HCT116 (cell line): ENCODE measurements at regions not wholly inside any gene's neighbourhood (a gene's known extent, or its start where the extent isn't known, plus 50 kb on each side); places are given as distances from the start of the nearest gene placed in this dataset.

Experiments
- ATAC-seq: fragments of 200-7000 bp; cut with Tn5 transposase; 2 replicates; pipeline ENCODE4 v1.9.1; 2020; ENCODE audit warnings: mild to moderate bottlenecking, moderate library complexity
- BruUV-seq: library from RNA; stranded (reverse); fragments of 400-500 nt; replicated peaks from 2 replicates; lab custom pipeline; 2021; lab: Mats Ljungman, UMichigan
- CTCF ChIA-PET: fragments of 300-600 bp; sonication (Branson Sonifier 250); formaldehyde crosslinking; loops from one replicate; lab custom pipeline; 2021; ENCODE audit warnings: antibody characterized with exemption; lab: Charles Lee
- POLR2A ChIA-PET: fragments of 300-600, 350-600 bp; sonication (Branson Sonifier 250); formaldehyde crosslinking; loops from one replicate; lab custom pipeline; 2021; ENCODE audit warnings: antibody characterized with exemption; lab: Charles Lee
- RAD21 ChIA-PET, 2 experiments: fragments of 300-600 bp; sonication (Branson Sonifier 250); formaldehyde crosslinking; loops; one replicate each; lab custom pipeline; 2023; ENCODE audit warnings: low total read pairs in 2 of 2; ENCODE audit not compliant: uncharacterized antibody in 2 of 2, unreplicated experiment in 2 of 2, low non-redundant PET in 1 of 2; lab: Charles Lee
- DNase-seq: peaks from one replicate; pipeline ENCODE4 v3.0.0-alpha.2; 2010; ENCODE audit warnings: low read depth, low spot score
- H2AFZ ChIP-seq: fragments of 200-600 bp; shearing (Covaris generic), sonication (generic); 2 replicates; pipeline ENCODE4 v1.6.1; 2017; ENCODE audit warnings: low read depth, mixed run types, mixed read lengths, antibody characterized with exemption, low read length; ENCODE audit not compliant: poor library complexity, severe bottlenecking
- H3K27ac ChIP-seq: 2 replicates; pipeline ENCODE4 v1.5.1; 2012; ENCODE audit warnings: low read depth, low read length
- H3K27me3 ChIP-seq: fragments of 200-600 bp; sonication (generic); 2 replicates; pipeline ENCODE4 v1.6.1; 2016; ENCODE audit warnings: mixed run types, low read length, mixed read lengths; ENCODE audit not compliant: insufficient read depth
- H3K36me3 ChIP-seq, 2 experiments: fragments of 200-500 bp in 1 of 2; fragments of 200-600 bp in 1 of 2; sonication (Bioruptor generic) in 1 of 2; sonication (generic) in 1 of 2; 2 replicates each; pipeline versions ENCODE4 v1.5.1 to v1.6.1; 2014 to 2016; ENCODE audit warnings: low read length in 2 of 2, inconsistent platforms in 1 of 2, mixed read lengths in 1 of 2, mixed run types in 1 of 2; ENCODE audit not compliant: insufficient read depth in 2 of 2, control insufficient read depth in 1 of 2
- H3K4me1 ChIP-seq, 2 experiments: fragments of 200-600 bp in 1 of 2; sonication (generic) in 1 of 2; 2 replicates each; pipeline versions ENCODE4 v1.5.1 to v1.6.1; 2012 to 2017; ENCODE audit warnings: low read length in 2 of 2, inconsistent platforms in 1 of 2, mild to moderate bottlenecking in 1 of 2, mixed read lengths in 1 of 2, mixed run types in 1 of 2, moderate library complexity in 1 of 2; ENCODE audit not compliant: insufficient read depth in 2 of 2, control insufficient read depth in 1 of 2
- H3K4me2 ChIP-seq: fragments of 200-600 bp; sonication (generic); 2 replicates; pipeline ENCODE4 v1.6.1; 2017; ENCODE audit warnings: mixed run types, low read length, mixed read lengths
- H3K4me3 ChIP-seq, 2 experiments: fragments of 200-600 bp in 1 of 2; sonication (generic) in 1 of 2; replicated peaks in 1 of 2; 2 replicates each; pipeline ENCODE4 v1.5.1; 2011 to 2016; ENCODE audit warnings: low read length in 2 of 2, control low read depth in 1 of 2, low read depth in 1 of 2, mild to moderate bottlenecking in 1 of 2, mixed read lengths in 1 of 2, mixed run types in 1 of 2
- H3K79me2 ChIP-seq: fragments of 200-600 bp; sonication (generic); 2 replicates; pipeline ENCODE4 v1.6.1; 2017; ENCODE audit warnings: mild to moderate bottlenecking, mixed run types, low read length, moderate library complexity, mixed read lengths; ENCODE audit not compliant: insufficient read depth
- H3K9ac ChIP-seq: fragments of 200-600 bp; sonication (generic); 2 replicates; pipeline ENCODE4 v1.6.1; 2016; ENCODE audit warnings: low read length, mixed read lengths
- H3K9me2 ChIP-seq: fragments of 200-600 bp; sonication (generic), shearing (Covaris generic); 2 replicates; pipeline ENCODE4 v1.6.1; 2017; ENCODE audit warnings: mixed run types, mild to moderate bottlenecking, moderate library complexity; ENCODE audit not compliant: insufficient read depth
- H3K9me3 ChIP-seq, 2 experiments: fragments of 200-500 bp in 1 of 2; fragments of 200-600 bp in 1 of 2; sonication (Bioruptor generic) in 1 of 2; sonication (generic) in 1 of 2; 2 replicates each; pipeline ENCODE4 v1.6.1; 2014 to 2017; ENCODE audit warnings: low read length in 2 of 2, mixed read lengths in 2 of 2, inconsistent platforms in 1 of 2, low read depth in 1 of 2, mild to moderate bottlenecking in 1 of 2, mixed run types in 1 of 2, moderate library complexity in 1 of 2; ENCODE audit not compliant: control insufficient read depth in 1 of 2, insufficient read depth in 1 of 2
- H4K20me1 ChIP-seq: fragments of 200-600 bp; sonication (generic), shearing (Covaris generic); 2 replicates; pipeline ENCODE4 v1.6.1; 2017; ENCODE audit warnings: mixed run types, mild to moderate bottlenecking, moderate library complexity; ENCODE audit not compliant: insufficient read depth
- CEBPB ChIP-seq: IDR thresholded peaks from 2 replicates; pipeline ENCODE4 v1.6.1; 2012; ENCODE audit warnings: low read depth
- CTCF ChIP-seq, 3 experiments: fragments of 200-600 bp in 1 of 3; sonication (generic) in 1 of 3; IDR thresholded peaks in 2 of 3; conservative IDR thresholded peaks in 1 of 3; 2 replicates each; pipeline ENCODE4 v1.5.1; 2012 to 2017; ENCODE audit warnings: low read depth in 2 of 3, low read length in 2 of 3, antibody characterized with exemption in 1 of 3, borderline replicate concordance in 1 of 3, control low read depth in 1 of 3, mild to moderate bottlenecking in 1 of 3, mixed read lengths in 1 of 3, mixed run types in 1 of 3, moderate library complexity in 1 of 3; ENCODE audit not compliant: insufficient read depth in 1 of 3
- EZH2 ChIP-seq: fragments of 200-600 bp; sonication (generic); IDR thresholded peaks from 2 replicates; pipeline ENCODE4 v1.6.1; 2017; ENCODE audit warnings: antibody characterized with exemption, mixed run types
- EZH2phosphoT487 ChIP-seq: fragments of 200-600 bp; IDR thresholded peaks from 2 replicates; pipeline ENCODE4 v1.6.1; 2018; ENCODE audit warnings: antibody characterized with exemption, borderline replicate concordance
- MAX ChIP-seq: IDR thresholded peaks from 2 replicates; pipeline ENCODE4 v1.6.1; 2012
- POLR2A ChIP-seq: IDR thresholded peaks from 2 replicates; pipeline ENCODE4 v1.7.0; 2011; ENCODE audit warnings: borderline replicate concordance; ENCODE audit not compliant: insufficient read depth, insufficient read length; ENCODE audit errors: extremely low read depth
- POLR2AphosphoS5 ChIP-seq: IDR thresholded peaks from 2 replicates; pipeline ENCODE4 v1.6.1; 2011; ENCODE audit warnings: mild to moderate bottlenecking, low read depth, low read length, moderate library complexity
- RAD21 ChIP-seq: IDR thresholded peaks from 2 replicates; pipeline ENCODE4 v1.6.1; 2012; ENCODE audit warnings: low read depth, mild to moderate bottlenecking
- SIN3A ChIP-seq: IDR thresholded peaks from 2 replicates; pipeline ENCODE4 v1.6.1; 2012; ENCODE audit warnings: low read depth
- SP1 ChIP-seq: IDR thresholded peaks from 2 replicates; pipeline ENCODE4 v1.6.1; 2012; ENCODE audit warnings: low read depth
- SRF ChIP-seq: IDR thresholded peaks from 2 replicates; pipeline ENCODE4 v1.6.1; 2012; ENCODE audit warnings: low read depth
- YY1 ChIP-seq: IDR thresholded peaks from 2 replicates; pipeline ENCODE4 v1.6.1; 2011; ENCODE audit warnings: low read length, low read depth, moderate library complexity, mild to moderate bottlenecking; ENCODE audit not compliant: insufficient replicate concordance; ENCODE audit errors: extremely low read depth
- ZFX ChIP-seq: fragments of 450-650 bp; IDR thresholded peaks from 2 replicates; pipeline ENCODE4 v1.6.1; 2017
- ZNF274 ChIP-seq: fragments of 200-500 bp; sonication (Bioruptor generic); IDR thresholded peaks from 2 replicates; pipeline ENCODE4 v1.6.1; 2014; ENCODE audit warnings: mild to moderate bottlenecking, low read depth, low read length, inconsistent platforms
- intact Hi-C: fragments of 100-400 bp; cut with micrococcal nuclease; formaldehyde crosslinking; loops from 2 replicates; pipeline ENCODE4 v1.10.0; 2022

GRCh38 chr4:134024251-134024650 is 177.3 kb downstream of the PABPC4L start:
- H3K9me3 ChIP-seq, result no peaks in the 10 kb centered on the region
- no peaks in the 10 kb centered on the region for H3K27me3 ChIP-seq
- H4K20me1 ChIP-seq, result no peaks in the 10 kb centered on the region
- ChIA-PET RAD21 (interaction anchor here in 1 of 2 experiments (0.7 kb wide), 1 partner anchor 752 kb away, joined by 3 read pairs; no protein-coding TSS in a partner anchor), POLR2A (no interaction called here), CTCF (interaction anchor here (0.7 to 1.4 kb wide), 4 partner anchors 11 to 882 kb away, joined by 3 to 5 read pairs (median 4); no protein-coding TSS in a partner anchor)
- DNase-seq (peak; percentile 34), ATAC-seq (peak; percentile 79)
- H3K36me3 ChIP-seq, result no peaks in the 10 kb centered on the region
- peak overlapping the region; percentile 62 for H2AFZ ChIP-seq
- intact Hi-C loops, result loop anchor here (5.0 to 10.0 kb wide), 2 partner anchors 441 to 753 kb away; no protein-coding TSS in a partner anchor
- no peak overlapping the region for H3K4me3 ChIP-seq
- no peak for TF ChIP-seq EZH2
- TF ChIP-seq SIN3A, result no peak
- no peak for TF ChIP-seq CEBPB
- TF ChIP-seq POLR2A, result no peak
- TF ChIP-seq RAD21, result peak; percentile 48
- no peak for TF ChIP-seq SRF
- no peak for TF ChIP-seq EZH2phosphoT487
- no peak for TF ChIP-seq ZFX
- TF ChIP-seq SP1, result no peak
- TF ChIP-seq POLR2AphosphoS5, result no peak
- no peak for TF ChIP-seq ZNF274
- TF ChIP-seq MAX, result no peak
- TF ChIP-seq CTCF (IDR thresholded peaks at IDR 0.05 in 2 of 3, conservative IDR thresholded peaks at IDR 0.05 in 1 of 3; ENCODE audit: borderline replicate concordance in 1 of 3, insufficient read depth in 1 of 3, low read depth in 2 of 3, low read length in 2 of 3), result peak; percentile 23 to 56 (median 53); a peak in 5 of 6 replicates
- TF ChIP-seq YY1, result no peak
- no peak overlapping the region for H3K27ac ChIP-seq
- 0 out of 4 replicates have a peak, but pooled peaks cover 0 to 4% of the 10 kb centered on the region in 2 experiments for H3K4me1 ChIP-seq
- no peaks in the 10 kb centered on the region for H3K9me2 ChIP-seq
- no peaks in the 10 kb centered on the region for H3K79me2 ChIP-seq
- no peak overlapping the region for H3K9ac ChIP-seq
- no TSS peak for BruUV-seq
- no peak overlapping the region for H3K4me2 ChIP-seq
